RWPE1 (cell line): ENCODE measurements at regions not wholly inside any gene's neighbourhood (a gene's known extent, or its start where the extent isn't known, plus 50 kb on each side); places are given as distances from the start of the nearest gene placed in this dataset.

Experiments
- CTCF ChIA-PET: fragments of 350-600 bp; sonication (Branson Sonifier 250); formaldehyde crosslinking; extraction: SDS; loops from one replicate; lab custom pipeline; 2021; lab: Yijun Ruan, JAX
- POLR2A ChIA-PET: fragments of 400-600 bp; formaldehyde crosslinking; extraction: SDS; loops from one replicate; lab custom pipeline; 2020; ENCODE audit warnings: antibody characterized with exemption; ENCODE audit not compliant: low non-redundant PET; lab: Yijun Ruan, JAX
- DNase-seq: peaks from one replicate; pipeline ENCODE4 v3.0.0; 2012; ENCODE audit warnings: low spot score
- H3K27ac ChIP-seq: fragments of 450-650 bp; 2 replicates; pipeline ENCODE4 v1.5.1; 2017
- TF ChIP-seq, protein P1 (sequence below): fragments of 450-650 bp; conservative IDR thresholded peaks from 2 replicates; pipeline ENCODE4 v1.5.1; 2017; ENCODE audit warnings: low read depth, mild to moderate bottlenecking

DNA sequence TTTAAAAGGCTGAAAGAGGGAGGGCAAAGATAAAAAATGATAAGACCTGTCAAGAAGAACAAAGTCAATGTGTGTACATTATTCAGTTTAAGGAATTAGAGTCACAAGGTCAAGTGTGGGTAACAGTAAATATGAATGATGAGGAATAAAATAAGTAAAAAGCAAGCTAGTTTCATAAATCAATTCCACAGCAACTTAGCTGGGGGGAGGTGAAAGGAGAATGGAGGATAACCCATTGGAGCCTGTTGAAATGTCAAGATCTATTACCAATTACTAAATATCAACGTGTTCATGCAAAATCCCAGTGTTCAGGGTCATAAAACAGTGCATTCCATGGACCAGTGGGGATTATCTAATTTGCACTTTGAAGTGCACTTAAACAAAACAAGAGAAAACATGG lies 242.9 kb downstream of the TBX18 start:
- POLR2A ChIA-PET, result no interaction called here
- TF ChIP-seq, protein P1, sequence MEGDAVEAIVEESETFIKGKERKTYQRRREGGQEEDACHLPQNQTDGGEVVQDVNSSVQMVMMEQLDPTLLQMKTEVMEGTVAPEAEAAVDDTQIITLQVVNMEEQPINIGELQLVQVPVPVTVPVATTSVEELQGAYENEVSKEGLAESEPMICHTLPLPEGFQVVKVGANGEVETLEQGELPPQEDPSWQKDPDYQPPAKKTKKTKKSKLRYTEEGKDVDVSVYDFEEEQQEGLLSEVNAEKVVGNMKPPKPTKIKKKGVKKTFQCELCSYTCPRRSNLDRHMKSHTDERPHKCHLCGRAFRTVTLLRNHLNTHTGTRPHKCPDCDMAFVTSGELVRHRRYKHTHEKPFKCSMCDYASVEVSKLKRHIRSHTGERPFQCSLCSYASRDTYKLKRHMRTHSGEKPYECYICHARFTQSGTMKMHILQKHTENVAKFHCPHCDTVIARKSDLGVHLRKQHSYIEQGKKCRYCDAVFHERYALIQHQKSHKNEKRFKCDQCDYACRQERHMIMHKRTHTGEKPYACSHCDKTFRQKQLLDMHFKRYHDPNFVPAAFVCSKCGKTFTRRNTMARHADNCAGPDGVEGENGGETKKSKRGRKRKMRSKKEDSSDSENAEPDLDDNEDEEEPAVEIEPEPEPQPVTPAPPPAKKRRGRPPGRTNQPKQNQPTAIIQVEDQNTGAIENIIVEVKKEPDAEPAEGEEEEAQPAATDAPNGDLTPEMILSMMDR, result no peak
- DNase-seq, result no peak
- CTCF ChIA-PET, result no interaction called here
- H3K27ac ChIP-seq, result no peak overlapping the region

GRCh38 chr6:84517741-84518530 lies 246.5 kb downstream of the TBX18 start:
- DNase-seq, result no peak
- ChIA-PET CTCF (no interaction called here), POLR2A (no interaction called here)
- H3K27ac ChIP-seq, result no peak overlapping the region
- TF ChIP-seq, protein P1, result no peak

DNA sequence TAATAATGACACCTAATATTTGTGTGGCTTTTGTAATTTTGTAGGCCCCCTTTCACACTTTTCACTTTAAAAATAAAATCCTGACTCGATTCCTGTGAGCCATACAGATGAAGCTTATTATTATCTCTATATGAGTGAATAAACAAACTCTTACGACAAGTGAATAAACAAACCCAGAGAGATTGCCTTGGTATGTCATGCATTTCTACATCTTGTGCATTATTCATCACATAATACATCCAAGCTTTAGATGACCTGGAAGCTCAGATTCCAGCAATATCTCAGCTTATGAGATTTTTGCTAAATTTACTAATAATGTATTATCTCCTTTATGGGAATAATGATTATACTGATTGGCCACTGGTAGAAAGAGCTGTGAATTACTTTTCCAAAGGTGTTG lies 248.2 kb downstream of the TBX18 start:
- no peak overlapping the region for H3K27ac ChIP-seq
- TF ChIP-seq, protein P1, result no peak
- DNase-seq, result no peak
- CTCF ChIA-PET, result interaction anchor here (0.7 kb wide), 1 partner anchor 178 kb away, joined by 3 read pairs; no protein-coding TSS in a partner anchor
- POLR2A ChIA-PET, result no interaction called here

DNA sequence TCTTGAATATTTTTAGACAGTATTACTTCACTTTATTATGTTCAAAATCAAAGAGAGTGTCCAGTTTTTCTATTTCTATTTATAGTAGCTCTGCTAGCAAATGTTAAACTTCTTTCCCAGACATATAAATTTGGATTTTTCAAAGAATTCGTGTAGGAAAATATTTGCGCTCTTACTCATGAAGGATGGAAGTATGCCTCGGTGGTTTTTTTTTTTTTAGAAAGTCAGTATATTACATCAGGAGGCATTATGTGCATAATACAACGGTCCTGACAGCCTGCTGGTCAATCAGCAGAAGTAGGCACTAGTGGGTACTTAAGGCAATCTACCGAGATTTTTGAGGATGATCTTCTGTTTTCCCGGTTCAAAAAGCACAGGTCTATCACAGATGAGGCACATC lies 249.3 kb downstream of the TBX18 start:
- no peak for DNase-seq
- POLR2A ChIA-PET, result no interaction called here
- TF ChIP-seq, protein P1, result no peak
- CTCF ChIA-PET, result no interaction called here
- no peak overlapping the region for H3K27ac ChIP-seq

DNA sequence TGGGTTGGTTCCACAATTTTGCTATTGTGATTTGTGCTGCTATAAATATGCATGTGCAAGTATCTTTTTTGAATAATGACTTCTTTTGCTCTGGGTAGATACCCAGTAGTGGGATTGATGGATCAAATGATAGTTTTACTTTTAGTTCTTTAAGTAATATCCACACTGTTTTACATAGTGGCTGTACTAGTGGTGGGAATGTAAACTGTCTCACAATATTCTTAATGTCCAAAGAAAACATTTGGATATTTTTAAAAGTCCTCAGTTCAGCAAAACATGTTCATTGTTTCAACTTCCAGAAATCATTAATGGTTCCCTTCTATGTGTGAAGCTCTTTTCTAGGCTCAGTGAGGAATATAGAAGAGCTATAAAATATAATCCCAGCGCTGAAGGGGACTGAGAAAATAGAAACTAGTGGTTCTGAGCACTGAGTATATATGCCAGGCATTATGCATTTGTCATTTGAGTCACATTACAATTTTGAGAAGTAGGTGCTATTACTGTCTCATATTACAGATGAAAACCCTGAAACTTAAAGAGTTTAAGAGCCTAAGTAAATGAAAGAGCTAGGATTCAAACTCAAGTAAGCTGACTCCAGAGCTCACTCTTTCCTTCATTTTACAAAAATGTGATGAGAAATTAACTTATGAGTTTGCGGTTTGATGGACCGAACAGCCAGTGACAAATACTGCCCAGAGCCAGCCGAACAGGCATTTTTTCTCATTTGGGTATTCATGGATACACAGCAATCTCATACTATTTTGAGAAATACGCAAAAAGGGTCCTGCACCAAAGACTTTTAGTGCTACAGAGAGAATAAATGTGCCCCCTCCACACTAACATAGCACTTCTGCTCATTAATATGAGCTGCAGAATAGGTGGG lies 250.1 kb downstream of the TBX18 start:
- ChIA-PET CTCF (no interaction called here), POLR2A (no interaction called here)
- DNase-seq, result no peak
- no peak overlapping the region for H3K27ac ChIP-seq
- TF ChIP-seq, protein P1, result no peak

DNA sequence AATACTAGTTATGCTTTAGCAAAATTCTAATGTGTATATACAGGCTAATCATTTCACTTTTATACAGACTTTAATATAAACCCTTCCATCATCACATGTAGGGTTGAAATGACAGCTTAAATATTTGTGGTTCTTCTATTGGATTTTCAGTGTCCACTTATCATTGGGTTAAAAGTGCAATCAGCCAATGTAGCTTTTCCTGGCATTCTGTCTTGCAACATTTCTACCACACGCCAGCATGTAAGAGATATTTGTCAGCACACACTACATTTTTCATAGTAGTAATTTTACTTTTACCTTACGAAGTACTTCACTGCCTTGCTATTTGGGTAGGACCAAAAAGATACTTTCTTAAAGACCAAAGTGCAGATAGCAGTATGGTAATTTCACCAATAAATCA lies 252.0 kb downstream of the TBX18 start:
- DNase-seq, result no peak
- TF ChIP-seq, protein P1, result no peak
- ChIA-PET POLR2A (no interaction called here), CTCF (no interaction called here)
- no peak overlapping the region for H3K27ac ChIP-seq
